HepG2 (cell line): ENCODE measurements at regions not wholly inside any gene's neighbourhood (a gene's known extent, or its start where the extent isn't known, plus 50 kb on each side); places are given as distances from the start of the nearest gene placed in this dataset.

Experiments used
- ATAC-seq: fragments of 200-7000 bp; cut with Tn5 transposase; 3 replicates; pipeline ENCODE4 v1.9.1; 2020; ENCODE audit warnings: mild to moderate bottlenecking, moderate library complexity
- BruUV-seq: library from RNA; stranded (reverse); fragments of 400-500 nt; replicated peaks from 2 replicates; lab custom pipeline; 2021; lab: Mats Ljungman, UMichigan
- CTCF ChIA-PET: fragments of 300-600 bp; formaldehyde crosslinking; extraction: SDS; loops from one replicate; lab custom pipeline; 2021; ENCODE audit warnings: low total read pairs, inconsistent platforms, low intra/inter-chr PET ratio; lab: Yijun Ruan, JAX
- POLR2A ChIA-PET: fragments of 350-600 bp; sonication (Branson Sonifier 250); formaldehyde crosslinking; loops from one replicate; lab custom pipeline; 2020; ENCODE audit warnings: antibody characterized with exemption, inconsistent platforms; lab: Yijun Ruan, JAX
- DNase-seq: peaks from one replicate; pipeline ENCODE4 v3.0.0-alpha.2; 2015; ENCODE audit warnings: low spot score
- FAIRE-seq: peaks from 3 replicates; lab custom pipeline; 2011; peaks lifted over from hg19 to GRCh38; lab: Jason Lieb, UNC
- H2AFZ ChIP-seq: one replicate; pipeline ENCODE4 v1.6.1; 2011; ENCODE audit warnings: low read length, inconsistent platforms
- H3K27ac ChIP-seq: fragments of 300-600 bp; 3 replicates; pipeline ENCODE4 v1.8.0; 2011; ENCODE audit warnings: mixed run types, mild to moderate bottlenecking, mixed read lengths, low read length, inconsistent platforms; ENCODE audit not compliant: insufficient read depth; ENCODE audit errors: extremely low read length
- H3K27me3 ChIP-seq, 2 experiments: fragments of 200-600 bp in 1 of 2; 2 replicates in 1 of 2; 3 replicates in 1 of 2; pipeline versions ENCODE4 v1.6.0 to v1.8.0; 2011; ENCODE audit warnings: low read length in 2 of 2, mild to moderate bottlenecking in 2 of 2, moderate library complexity in 2 of 2, inconsistent platforms in 1 of 2; ENCODE audit not compliant: insufficient read depth in 2 of 2, control insufficient read depth in 1 of 2
- H3K36me3 ChIP-seq, 2 experiments: fragments of 200-600 bp in 1 of 2; replicated peaks in 1 of 2; 2 replicates in 1 of 2; 3 replicates in 1 of 2; pipeline versions ENCODE4 v1.5.1 to v1.8.0; 2011; ENCODE audit warnings: low read length in 2 of 2, inconsistent platforms in 1 of 2; ENCODE audit not compliant: insufficient read depth in 2 of 2, control insufficient read depth in 1 of 2
- H3K4me1 ChIP-seq: 2 replicates; pipeline ENCODE4 v1.5.1; 2012; ENCODE audit warnings: low read length, inconsistent platforms; ENCODE audit not compliant: insufficient read depth
- H3K4me2 ChIP-seq: 2 replicates; pipeline ENCODE4 v1.6.0; 2011; ENCODE audit warnings: low read depth, low read length, inconsistent platforms
- H3K4me3 ChIP-seq, 3 experiments: fragments of 200-600 bp in 1 of 3; sonication (generic), shearing (Covaris generic) in 1 of 3; replicated peaks in 1 of 3; 2 replicates each; pipeline ENCODE4 v1.5.1; 2011 to 2016; ENCODE audit warnings: low read length in 3 of 3, inconsistent platforms in 2 of 3, low read depth in 2 of 3, mild to moderate bottlenecking in 2 of 3, control low read depth in 1 of 3, mixed read lengths in 1 of 3; ENCODE audit not compliant: insufficient read depth in 1 of 3
- H3K79me2 ChIP-seq: one replicate; pipeline ENCODE4 v1.6.1; 2011; ENCODE audit warnings: low read length, inconsistent platforms; ENCODE audit not compliant: insufficient read depth
- H3K9ac ChIP-seq: 2 replicates; pipeline ENCODE4 v1.6.0; 2011; ENCODE audit warnings: mild to moderate bottlenecking, low read depth, low read length, inconsistent platforms; ENCODE audit not compliant: insufficient read depth
- H3K9me3 ChIP-seq: 2 replicates; pipeline ENCODE4 v1.5.1; 2012; ENCODE audit warnings: mild to moderate bottlenecking, low read length
- H4K20me1 ChIP-seq: 2 replicates; pipeline ENCODE4 v1.6.0; 2011; ENCODE audit warnings: inconsistent platforms, mild to moderate bottlenecking, low read length, moderate library complexity; ENCODE audit not compliant: insufficient read depth
- CC2D1A ChIP-seq: sonication (generic); formaldehyde crosslinking; IDR thresholded peaks from 2 replicates; pipeline ENCODE4 v1.8.1; 2023; ENCODE audit warnings: mild to moderate bottlenecking, missing genetic modification reagents
- PRMT3 ChIP-seq: sonication (generic); formaldehyde crosslinking; IDR thresholded peaks from 2 replicates; pipeline ENCODE4 v1.8.1; 2022; ENCODE audit warnings: low read depth, mild to moderate bottlenecking, moderate library complexity, missing genetic modification reagents, borderline replicate concordance
- ZNF33B ChIP-seq: sonication (generic); formaldehyde crosslinking; IDR thresholded peaks from 2 replicates; pipeline ENCODE4 v1.5.1; 2020; ENCODE audit warnings: mild to moderate bottlenecking, missing genetic modification reagents
- ZNF430 ChIP-seq: sonication (generic); formaldehyde crosslinking; IDR thresholded peaks from 2 replicates; pipeline ENCODE4 v1.9.0; 2021; ENCODE audit warnings: mild to moderate bottlenecking, missing genetic modification reagents
- WGBS: methylation state at CpG from one replicate; pipeline ENCODE4 v1.1.6; 2017; ENCODE audit warnings: low lambda C conversion rate; 5-methylcytosine and 5-hydroxymethylcytosine counted together
- in situ Hi-C: cut with HindIII; loops from 2 replicates; pipeline ENCODE4 v1.10.0; 2017; ENCODE audit warnings: low pct_unique_long_range_greater_than_20kb; ENCODE audit not compliant: extremely low pct_ligation_motif_present
- intact Hi-C: fragments of 100-400 bp; cut with micrococcal nuclease; formaldehyde crosslinking; loops from one replicate; pipeline ENCODE4 v1.10.0; 2022; ENCODE audit not compliant: unreplicated experiment
- TF ChIP-seq, protein P1 (sequence below): conservative IDR thresholded peaks from 2 replicates; pipeline ENCODE4 v1.6.1; 2018; ENCODE audit warnings: missing genetic modification reagents
- TF ChIP-seq, protein P2 (sequence below), 2 experiments: fragments of 450-650 bp in 1 of 2; sonication (generic) in 1 of 2; formaldehyde crosslinking; IDR thresholded peaks; 2 replicates each; pipeline versions ENCODE4 v1.5.0 to v1.8.0; 2020 to 2022; ENCODE audit warnings: mild to moderate bottlenecking in 1 of 2, missing genetic modification reagents in 1 of 2
- TF ChIP-seq, protein P3 (sequence below): sonication (generic); formaldehyde crosslinking; IDR thresholded peaks from 2 replicates; pipeline ENCODE4 v1.5.1; 2020; ENCODE audit warnings: mild to moderate bottlenecking, missing genetic modification reagents, borderline replicate concordance

DNA sequence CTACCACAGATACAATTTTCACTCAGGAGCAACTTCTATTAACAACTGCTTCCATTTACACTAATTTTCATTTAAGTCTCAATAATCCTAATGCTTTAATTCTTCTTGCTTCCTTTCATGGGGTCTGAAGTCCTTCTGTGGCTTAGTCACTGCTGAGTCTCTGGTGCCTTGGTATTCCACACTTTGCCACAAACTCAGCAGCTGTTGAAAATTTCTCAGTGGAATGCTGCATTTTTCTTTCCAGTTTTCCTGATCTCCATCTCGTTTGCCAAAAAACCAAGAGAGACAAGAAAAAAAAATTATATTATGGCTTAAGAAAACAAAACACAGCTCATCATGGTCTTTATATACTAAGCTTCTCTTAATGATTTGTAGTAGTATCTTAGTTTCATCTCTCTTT lies 269.2 kb upstream of the AZI2 start:
- POLR2A ChIA-PET: no interaction called here

More for the DNA sequence above, 269.2 kb upstream of the AZI2 start:
- no peaks in the 10 kb centered on the region for H3K9me3 ChIP-seq
- no peaks in the 10 kb centered on the region for H3K36me3 ChIP-seq
- H3K27me3 ChIP-seq: no peaks in the 10 kb centered on the region
- H3K79me2 ChIP-seq: no peaks in the 10 kb centered on the region
- no peak overlapping the region for H3K9ac ChIP-seq
- in situ Hi-C loops (no loop called here), intact Hi-C loops (no loop called here)
- H3K4me3 ChIP-seq: no peak overlapping the region
- H4K20me1 ChIP-seq: no peaks in the 10 kb centered on the region
- no peaks in the 10 kb centered on the region for H3K4me1 ChIP-seq
- FAIRE-seq (no peak), DNase-seq (no peak), ATAC-seq (no peak)
- WGBS: 3% methylated on average over 1 of the region's 1 CpG
- TF ChIP-seq ZNF430: no peak
- no peak for TF ChIP-seq CC2D1A (CRISPR knock-in tag)
- no peak for TF ChIP-seq PRMT3
- TF ChIP-seq, protein P1, sequence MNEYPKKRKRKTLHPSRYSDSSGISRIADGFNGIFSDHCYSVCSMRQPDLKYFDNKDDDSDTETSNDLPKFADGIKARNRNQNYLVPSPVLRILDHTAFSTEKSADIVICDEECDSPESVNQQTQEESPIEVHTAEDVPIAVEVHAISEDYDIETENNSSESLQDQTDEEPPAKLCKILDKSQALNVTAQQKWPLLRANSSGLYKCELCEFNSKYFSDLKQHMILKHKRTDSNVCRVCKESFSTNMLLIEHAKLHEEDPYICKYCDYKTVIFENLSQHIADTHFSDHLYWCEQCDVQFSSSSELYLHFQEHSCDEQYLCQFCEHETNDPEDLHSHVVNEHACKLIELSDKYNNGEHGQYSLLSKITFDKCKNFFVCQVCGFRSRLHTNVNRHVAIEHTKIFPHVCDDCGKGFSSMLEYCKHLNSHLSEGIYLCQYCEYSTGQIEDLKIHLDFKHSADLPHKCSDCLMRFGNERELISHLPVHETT: no peak
- no peak for TF ChIP-seq ZNF33B (CRISPR knock-in tag)
- TF ChIP-seq, protein P2, sequence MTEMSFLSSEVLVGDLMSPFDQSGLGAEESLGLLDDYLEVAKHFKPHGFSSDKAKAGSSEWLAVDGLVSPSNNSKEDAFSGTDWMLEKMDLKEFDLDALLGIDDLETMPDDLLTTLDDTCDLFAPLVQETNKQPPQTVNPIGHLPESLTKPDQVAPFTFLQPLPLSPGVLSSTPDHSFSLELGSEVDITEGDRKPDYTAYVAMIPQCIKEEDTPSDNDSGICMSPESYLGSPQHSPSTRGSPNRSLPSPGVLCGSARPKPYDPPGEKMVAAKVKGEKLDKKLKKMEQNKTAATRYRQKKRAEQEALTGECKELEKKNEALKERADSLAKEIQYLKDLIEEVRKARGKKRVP (CRISPR knock-in tag; IDR thresholded peaks at IDR 0.05): no peak
- TF ChIP-seq, protein P3, sequence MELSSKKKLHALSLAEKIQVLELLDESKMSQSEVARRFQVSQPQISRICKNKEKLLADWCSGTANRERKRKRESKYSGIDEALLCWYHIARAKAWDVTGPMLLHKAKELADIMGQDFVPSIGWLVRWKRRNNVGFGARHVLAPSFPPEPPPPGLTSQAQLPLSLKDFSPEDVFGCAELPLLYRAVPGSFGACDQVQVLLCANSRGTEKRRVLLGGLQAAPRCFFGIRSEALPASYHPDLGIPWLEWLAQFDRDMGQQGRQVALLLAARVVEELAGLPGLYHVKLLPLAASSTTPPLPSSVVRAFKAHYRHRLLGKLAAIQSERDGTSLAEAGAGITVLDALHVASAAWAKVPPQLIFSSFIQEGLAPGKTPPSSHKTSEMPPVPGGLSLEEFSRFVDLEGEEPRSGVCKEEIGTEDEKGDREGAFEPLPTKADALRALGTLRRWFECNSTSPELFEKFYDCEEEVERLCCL (CRISPR knock-in tag): no peak
- CTCF ChIA-PET: no interaction called here
- H2AFZ ChIP-seq: no peak overlapping the region
- no peak overlapping the region for H3K27ac ChIP-seq
- no peak overlapping the region for H3K4me2 ChIP-seq
- no TSS peak for BruUV-seq
